ENCODE measurements at regions not wholly inside any gene's neighbourhood (a gene's known extent, or its start where the extent isn't known, plus 50 kb on each side); places are given as distances from the start of the nearest gene placed in this dataset.

DNA sequence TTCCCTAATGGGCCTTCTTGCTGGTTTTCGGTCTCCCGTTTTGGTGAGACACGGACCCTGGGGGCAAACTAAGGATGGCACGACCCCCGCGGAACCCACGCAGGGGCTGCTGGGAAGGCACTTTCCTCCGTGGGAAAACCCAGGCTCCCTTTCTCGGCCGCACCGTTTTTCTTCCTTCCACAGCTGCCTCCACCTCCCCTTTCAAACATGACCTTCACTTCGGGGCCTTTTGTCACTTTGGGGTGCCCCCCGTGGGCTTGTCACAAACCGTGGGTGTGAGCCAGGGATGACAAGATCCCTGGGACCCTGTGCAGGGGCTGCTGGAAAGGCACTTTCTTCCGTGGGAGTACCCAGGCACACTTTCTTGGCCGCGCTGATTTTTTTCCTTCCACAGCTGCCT lies 268.7 kb downstream of the ALG10 start:
- no peak overlapping the region for H3K4me3 ChIP-seq
- no peaks in the 10 kb centered on the region for H3K36me3 ChIP-seq
- intact Hi-C loops (cut with DNase I; ENCODE audit: low total_unique reads) = no loop called here
- peak; percentile 3 for DNase-seq
- H3K9me3 ChIP-seq = peaks cover 17 to 24% of the 10 kb centered on the region in 2 donors
- in situ Hi-C loops (cut with MboI; ENCODE audit: low pct_ligation_motif_present in 1 of 4, low pct_unique_long_range_greater_than_20kb in 1 of 4, low sequenced_read_pairs in 3 of 4) = loop anchor here in 1 of 4 donors (25.0 kb wide), 1 partner anchor 96 kb away; no protein-coding TSS in a partner anchor
- H3K4me1 ChIP-seq = no peaks in the 10 kb centered on the region
- TF ChIP-seq POLR2A (IDR thresholded peaks at IDR 0.05) (no peak), POLR2AphosphoS5 (IDR thresholded peaks at IDR 0.05) (no peak)
- H3K27ac ChIP-seq = no peak overlapping the region
- 80% methylated on average over 17 of the region's 17 CpGs; no CpG with 5 or more reads in 1 of the 2 donors for WGBS, 2 donors (ENCODE audit: low coverage in 1 of 2)
- no peaks in the 10 kb centered on the region for H3K27me3 ChIP-seq

GRCh38 chr12:34291426-34291901 lies 269.2 kb downstream of the ALG10 start:
- intact Hi-C loops (cut with DNase I; ENCODE audit: low total_unique reads) (no loop called here), in situ Hi-C loops (cut with MboI; ENCODE audit: low pct_ligation_motif_present in 1 of 4, low pct_unique_long_range_greater_than_20kb in 1 of 4, low sequenced_read_pairs in 3 of 4) (loop anchor here in 1 of 4 donors (25.0 kb wide), 1 partner anchor 96 kb away; no protein-coding TSS in a partner anchor)
- DNase-seq = peak; percentile 4
- H3K27me3 ChIP-seq = no peaks in the 10 kb centered on the region
- peaks cover 12 to 20% of the 10 kb centered on the region in 2 donors for H3K9me3 ChIP-seq
- 83 to 90% methylated on average over 8 to 19 of the region's 19 CpGs for WGBS, 2 donors (ENCODE audit: low coverage in 1 of 2)
- H3K36me3 ChIP-seq = no peaks in the 10 kb centered on the region
- H3K4me3 ChIP-seq = no peak overlapping the region
- H3K4me1 ChIP-seq = no peaks in the 10 kb centered on the region
- no peak overlapping the region for H3K27ac ChIP-seq
- TF ChIP-seq POLR2AphosphoS5 (IDR thresholded peaks at IDR 0.05) (no peak), POLR2A (IDR thresholded peaks at IDR 0.05) (no peak), CTCF (IDR thresholded peaks at IDR 0.05) (no peak), EP300 (IDR thresholded peaks at IDR 0.05; ENCODE audit: low read depth) (no peak)

DNA sequence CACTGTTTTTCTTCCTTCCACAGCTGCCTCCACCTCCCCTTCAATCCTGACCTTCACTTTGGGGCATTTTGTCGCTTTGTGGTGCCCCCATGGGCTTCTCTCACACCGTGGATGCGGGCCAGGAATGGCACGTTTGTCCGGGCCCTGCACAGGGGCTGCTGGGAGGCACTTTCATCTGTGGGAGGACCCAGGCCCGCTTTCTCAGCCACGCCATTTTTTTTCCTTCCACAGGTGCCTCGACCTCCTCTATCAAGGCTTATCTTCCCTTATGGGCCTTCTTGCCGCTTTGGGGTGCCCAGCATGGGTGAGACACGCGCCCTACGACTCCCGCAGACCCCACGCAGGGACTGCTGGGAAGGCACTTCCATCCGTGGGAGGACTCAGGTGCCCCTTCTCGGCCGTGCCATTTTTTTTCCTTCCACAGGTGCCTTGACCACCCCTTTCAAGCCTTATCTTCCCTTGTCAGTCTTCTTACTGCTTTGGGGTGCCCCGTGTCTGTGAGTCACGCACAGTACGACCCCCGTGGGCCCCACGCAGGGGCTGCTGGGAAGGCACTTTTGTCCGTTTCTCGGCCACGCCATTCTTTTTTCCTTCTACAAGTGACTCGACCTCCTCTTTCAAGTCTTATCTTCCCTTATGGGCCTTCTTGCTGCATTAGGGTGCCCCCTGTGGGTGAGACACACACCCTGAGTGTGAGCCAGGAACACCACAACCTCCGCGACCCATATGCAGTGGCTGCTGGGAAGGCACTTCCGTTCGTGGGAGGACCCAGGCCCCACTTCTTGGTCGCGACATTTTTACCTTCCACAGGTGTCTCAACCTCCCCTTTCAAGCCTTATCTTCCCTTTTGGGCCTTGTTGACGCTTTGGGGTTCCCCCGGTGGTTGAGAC lies 270.7 kb downstream of the ALG10 start:
- DNase-seq = peak; percentile 1
- H3K36me3 ChIP-seq = no peaks in the 10 kb centered on the region
- H3K27me3 ChIP-seq = no peaks in the 10 kb centered on the region
- no peak overlapping the region for H3K4me3 ChIP-seq
- no peak overlapping the region for H3K27ac ChIP-seq
- in situ Hi-C loops (cut with MboI; ENCODE audit: low pct_ligation_motif_present in 1 of 4, low pct_unique_long_range_greater_than_20kb in 1 of 4, low sequenced_read_pairs in 3 of 4) = loop anchor here in 1 of 4 donors (25.0 kb wide), 1 partner anchor 94 kb away; no protein-coding TSS in a partner anchor
- intact Hi-C loops (cut with DNase I; ENCODE audit: low total_unique reads) = no loop called here
- 76 to 85% methylated on average over 6 to 34 of the region's 34 CpGs for WGBS, 2 donors (ENCODE audit: low coverage in 1 of 2)
- peaks cover 6 to 11% of the 10 kb centered on the region in 2 donors for H3K9me3 ChIP-seq
- no peaks in the 10 kb centered on the region for H3K4me1 ChIP-seq
- no peak for TF ChIP-seq POLR2AphosphoS5 (IDR thresholded peaks at IDR 0.05)
- TF ChIP-seq CTCF (IDR thresholded peaks at IDR 0.05) = no peak
- no peak for TF ChIP-seq POLR2A (IDR thresholded peaks at IDR 0.05)
- no peak for TF ChIP-seq EP300 (IDR thresholded peaks at IDR 0.05; ENCODE audit: low read depth)

GRCh38 chr12:34294137-34294536 lies 271.8 kb downstream of the ALG10 start:
- no peaks in the 10 kb centered on the region for H3K4me1 ChIP-seq
- TF ChIP-seq CTCF (IDR thresholded peaks at IDR 0.05) (no peak), POLR2AphosphoS5 (IDR thresholded peaks at IDR 0.05) (no peak), EP300 (IDR thresholded peaks at IDR 0.05; ENCODE audit: low read depth) (no peak), POLR2A (IDR thresholded peaks at IDR 0.05) (no peak)
- H3K4me3 ChIP-seq = no peak overlapping the region
- no peak for DNase-seq
- WGBS, 2 donors (ENCODE audit: low coverage in 1 of 2) = 67% methylated on average over 13 of the region's 13 CpGs; no CpG with 5 or more reads in 1 of the 2 donors
- intact Hi-C loops (cut with DNase I; ENCODE audit: low total_unique reads) = no loop called here
- no peaks in the 10 kb centered on the region for H3K36me3 ChIP-seq
- in situ Hi-C loops (cut with MboI; ENCODE audit: low pct_ligation_motif_present in 1 of 4, low pct_unique_long_range_greater_than_20kb in 1 of 4, low sequenced_read_pairs in 3 of 4) = loop anchor here in 1 of 4 donors (25.0 kb wide), 1 partner anchor 93 kb away; no protein-coding TSS in a partner anchor
- H3K27me3 ChIP-seq = no peaks in the 10 kb centered on the region
- peaks cover 0 to 4% of the 10 kb centered on the region in 2 donors for H3K9me3 ChIP-seq
- H3K27ac ChIP-seq = no peak overlapping the region
